Astrocyte (in vitro differentiated cells and primary cell): ENCODE measurements at regions not wholly inside any gene's neighbourhood (a gene's known extent, or its start where the extent isn't known, plus 50 kb on each side); places are given as distances from the start of the nearest gene placed in this dataset.

Experiments
- EZH2 ChIP-seq: IDR thresholded peaks from 2 replicates; pipeline ENCODE4 v1.6.1; 2012; ENCODE audit warnings: mild to moderate bottlenecking, low read length, inconsistent platforms; ENCODE audit not compliant: insufficient read depth
- TF ChIP-seq, protein P1 (sequence below): IDR thresholded peaks from 2 replicates; pipeline ENCODE4 v1.5.1; 2011; ENCODE audit warnings: low read depth, mild to moderate bottlenecking, inconsistent platforms, low read length, moderate library complexity; ENCODE audit not compliant: insufficient read depth

DNA sequence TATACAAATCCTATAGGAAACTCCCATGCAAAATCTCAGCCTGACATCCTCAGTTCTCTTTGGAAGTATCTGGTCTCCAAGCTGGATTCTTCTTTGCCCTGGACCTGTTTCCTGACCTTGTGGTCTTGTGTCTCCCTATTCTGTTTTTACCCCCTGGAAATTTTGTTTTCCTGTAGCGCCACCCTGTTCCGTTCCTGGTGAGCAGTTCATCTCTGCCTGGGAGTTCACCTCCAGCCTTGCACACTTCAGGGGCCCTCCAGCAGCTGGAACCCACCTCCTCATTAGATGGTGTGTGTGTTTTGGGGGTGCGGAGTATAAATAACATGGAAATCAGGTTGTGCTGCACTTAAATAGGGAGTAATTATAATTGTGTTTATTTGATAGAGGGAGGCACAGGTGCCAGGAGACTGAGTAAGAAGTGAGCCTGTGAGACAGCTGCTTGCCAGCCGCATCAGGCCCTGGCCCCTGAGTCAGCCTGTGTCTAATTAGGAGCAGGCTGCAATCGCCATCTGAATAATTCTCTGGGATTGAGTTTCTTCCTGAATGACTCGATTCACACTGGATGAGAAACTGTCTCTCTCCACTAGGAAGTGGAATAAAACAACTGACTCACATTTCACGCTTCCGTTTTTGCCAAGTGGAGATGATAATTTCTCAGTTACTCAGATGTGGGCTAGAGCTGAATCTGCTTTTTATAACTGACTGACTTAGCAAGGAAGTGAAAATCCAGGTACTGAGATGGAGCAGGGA lies 69.4 kb upstream of the HECTD2 start:
- TF ChIP-seq, protein P1, sequence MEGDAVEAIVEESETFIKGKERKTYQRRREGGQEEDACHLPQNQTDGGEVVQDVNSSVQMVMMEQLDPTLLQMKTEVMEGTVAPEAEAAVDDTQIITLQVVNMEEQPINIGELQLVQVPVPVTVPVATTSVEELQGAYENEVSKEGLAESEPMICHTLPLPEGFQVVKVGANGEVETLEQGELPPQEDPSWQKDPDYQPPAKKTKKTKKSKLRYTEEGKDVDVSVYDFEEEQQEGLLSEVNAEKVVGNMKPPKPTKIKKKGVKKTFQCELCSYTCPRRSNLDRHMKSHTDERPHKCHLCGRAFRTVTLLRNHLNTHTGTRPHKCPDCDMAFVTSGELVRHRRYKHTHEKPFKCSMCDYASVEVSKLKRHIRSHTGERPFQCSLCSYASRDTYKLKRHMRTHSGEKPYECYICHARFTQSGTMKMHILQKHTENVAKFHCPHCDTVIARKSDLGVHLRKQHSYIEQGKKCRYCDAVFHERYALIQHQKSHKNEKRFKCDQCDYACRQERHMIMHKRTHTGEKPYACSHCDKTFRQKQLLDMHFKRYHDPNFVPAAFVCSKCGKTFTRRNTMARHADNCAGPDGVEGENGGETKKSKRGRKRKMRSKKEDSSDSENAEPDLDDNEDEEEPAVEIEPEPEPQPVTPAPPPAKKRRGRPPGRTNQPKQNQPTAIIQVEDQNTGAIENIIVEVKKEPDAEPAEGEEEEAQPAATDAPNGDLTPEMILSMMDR, result no peak
- no peak for TF ChIP-seq EZH2
